Transverse colon (tissue), 4 donors: ENCODE measurements at regions not wholly inside any gene's neighbourhood (a gene's known extent, or its start where the extent isn't known, plus 50 kb on each side); places are given as distances from the start of the nearest gene placed in this dataset.

Experiments used
- DNase-seq: peaks from one replicate; pipeline ENCODE4 v3.0.0-alpha.2; 2019
- H3K27ac ChIP-seq, 4 donors: fragments of 200-600 bp; sonication (generic); 2 replicates each; pipeline ENCODE4 v1.5.1; 2016 to 2018; ENCODE audit warnings: inconsistent platforms in 4 of 4
- H3K27me3 ChIP-seq: fragments of 200-600 bp; sonication (generic); 2 replicates; pipeline ENCODE4 v1.5.1; 2017; ENCODE audit warnings: inconsistent platforms
- H3K36me3 ChIP-seq, 4 donors: fragments of 200-600 bp; sonication (generic); 2 replicates each; pipeline ENCODE4 v1.5.1; 2017 to 2019; ENCODE audit warnings: inconsistent platforms in 4 of 4
- H3K4me1 ChIP-seq, 4 donors: fragments of 200-600 bp; sonication (generic); 2 replicates each; pipeline ENCODE4 v1.5.1; 2017 to 2020; ENCODE audit warnings: inconsistent platforms in 4 of 4
- H3K4me3 ChIP-seq, 4 donors: fragments of 200-600 bp; sonication (generic); 1 replicate in 1 of 4; 2 replicates in 3 of 4; pipeline versions ENCODE4 v1.5.1 to v1.6.1; 2017 to 2019; ENCODE audit warnings: inconsistent platforms in 4 of 4
- H3K9me3 ChIP-seq, 2 donors: fragments of 200-600 bp; sonication (generic); 2 replicates each; pipeline ENCODE4 v1.5.1; 2017 to 2019; ENCODE audit warnings: inconsistent platforms in 2 of 2
- CTCF ChIP-seq, 5 experiments: fragments of 200-600 bp in 3 of 5; fragments of 450-650 bp in 2 of 5; sonication (generic) in 3 of 5; IDR thresholded peaks; 1 replicate in 2 of 5; 2 replicates in 3 of 5; pipeline ENCODE4 v1.5.1; 2016 to 2017; ENCODE audit warnings: antibody characterized with exemption in 5 of 5, inconsistent platforms in 3 of 5, mild to moderate bottlenecking in 2 of 5, moderate library complexity in 1 of 5
- EP300 ChIP-seq: sonication (generic); formaldehyde crosslinking; IDR thresholded peaks from one replicate; pipeline ENCODE4 v1.6.1; 2017; ENCODE audit warnings: antibody characterized with exemption, low read depth
- POLR2A ChIP-seq: fragments of 450-650 bp; IDR thresholded peaks from one replicate; pipeline ENCODE4 v1.6.1; 2016; ENCODE audit warnings: antibody characterized with exemption, mild to moderate bottlenecking, moderate library complexity
- POLR2AphosphoS5 ChIP-seq, 3 donors: sonication (generic); formaldehyde crosslinking; IDR thresholded peaks; one replicate each; pipeline ENCODE4 v1.6.1; 2016; ENCODE audit warnings: antibody characterized with exemption in 3 of 3
- WGBS, 2 donors: methylation state at CpG; one replicate each; pipeline ENCODE4 v1.1.5; 2018; ENCODE audit warnings: low coverage in 1 of 2; 5-methylcytosine and 5-hydroxymethylcytosine counted together
- in situ Hi-C, 4 donors: fragments of 200-750 bp; cut with MboI; loops; one replicate each; pipeline versions ENCODE4 v1.15.0 to v1.15.1; 2017; ENCODE audit warnings: low sequenced_read_pairs in 3 of 4, low pct_ligation_motif_present in 1 of 4, low pct_unique_long_range_greater_than_20kb in 1 of 4
- intact Hi-C: fragments of 100-400 bp; cut with DNase I; formaldehyde crosslinking; loops from one replicate; pipeline ENCODE4 v1.15.1; 2023; ENCODE audit warnings: low total_unique reads
- small RNA-seq, 4 donors: library from RNA; depleted of rRNA; stranded (forward); fragments of <200 nt; gene quantifications; one replicate each; pipeline ENCODE3, GENCODE V24; 2016

DNA sequence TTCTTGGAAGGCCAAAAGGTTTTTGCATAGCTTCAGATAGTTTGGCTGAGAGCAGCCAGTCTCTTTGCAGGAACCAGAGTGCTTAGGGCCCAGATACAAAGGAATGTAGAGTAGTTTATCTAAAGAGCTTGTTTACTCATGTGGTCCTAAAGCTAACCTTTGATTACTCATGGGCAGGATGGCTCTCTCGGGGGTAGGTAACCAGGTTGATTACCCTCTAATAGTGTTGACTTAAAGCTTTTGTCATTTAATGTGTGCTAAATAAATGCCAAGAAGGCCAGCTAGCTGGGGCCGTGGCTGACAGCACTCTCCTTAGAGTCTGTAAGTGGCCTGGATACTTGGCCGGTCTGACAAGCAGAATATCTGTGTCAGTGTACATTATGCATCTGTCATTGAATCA is 69.7 kb upstream of the MAGEB16 start:
- TF ChIP-seq EP300 = no peak
- TF ChIP-seq POLR2A = no peak
- no peak for TF ChIP-seq POLR2AphosphoS5 (IDR thresholded peaks at IDR 0.05)
- no peak for TF ChIP-seq CTCF (IDR thresholded peaks at IDR 0.05)
- H3K36me3 ChIP-seq = no peaks in the 10 kb centered on the region
- DNase-seq = no peak
- intact Hi-C loops = no loop called here
- no peaks in the 10 kb centered on the region for H3K4me1 ChIP-seq
- no peaks in the 10 kb centered on the region for H3K9me3 ChIP-seq
- no peak overlapping the region for H3K4me3 ChIP-seq
- H3K27me3 ChIP-seq = no peaks in the 10 kb centered on the region
- H3K27ac ChIP-seq = no peak overlapping the region
- in situ Hi-C loops = no loop called here
- WGBS, 2 donors = 46% methylated on average over 3 of the region's 3 CpGs; no CpG with 5 or more reads in 1 of the 2 donors

DNA sequence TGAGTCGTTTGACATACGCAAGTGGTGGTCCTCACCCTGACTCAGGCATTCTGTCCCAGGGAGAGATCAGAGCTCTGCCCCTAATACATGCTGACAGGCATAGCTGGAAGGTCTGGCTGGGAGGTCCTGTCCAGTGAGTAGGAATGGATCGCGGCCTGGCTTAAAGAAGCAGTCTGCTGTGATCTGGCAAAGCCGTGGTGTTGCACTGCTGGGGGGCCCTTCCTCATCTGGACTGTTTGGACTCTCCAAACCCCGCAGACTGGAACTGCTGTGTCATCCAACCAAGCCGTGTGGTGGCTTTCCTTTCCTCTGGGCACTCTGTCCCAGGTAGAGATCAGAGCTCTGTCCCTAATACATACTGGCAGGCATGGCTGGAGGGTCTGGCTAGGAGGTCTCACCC is 64.3 kb upstream of the MAGEB16 start:
- no peaks in the 10 kb centered on the region for H3K36me3 ChIP-seq
- intact Hi-C loops = no loop called here
- TF ChIP-seq EP300 (no peak), POLR2AphosphoS5 (IDR thresholded peaks at IDR 0.05) (no peak), POLR2A (no peak), CTCF (IDR thresholded peaks at IDR 0.05) (no peak)
- no peaks in the 10 kb centered on the region for H3K9me3 ChIP-seq
- no peak overlapping the region for H3K27ac ChIP-seq
- no peaks in the 10 kb centered on the region for H3K27me3 ChIP-seq
- H3K4me1 ChIP-seq = no peaks in the 10 kb centered on the region
- no peak for DNase-seq
- no peak overlapping the region for H3K4me3 ChIP-seq
- in situ Hi-C loops = no loop called here
- 79% methylated on average over 7 of the region's 7 CpGs; no CpG with 5 or more reads in 1 of the 2 donors for whole genome bisulfite sequencing, 2 donors

- intact Hi-C loops = no loop called here
- WGBS, 2 donors = 76% methylated on average over 1 of the region's 1 CpG; no CpG with 5 or more reads in 1 of the 2 donors
Measured at GRCh38 chrX:35741142-35741541, 57.0 kb upstream of the MAGEB16 start.

DNA sequence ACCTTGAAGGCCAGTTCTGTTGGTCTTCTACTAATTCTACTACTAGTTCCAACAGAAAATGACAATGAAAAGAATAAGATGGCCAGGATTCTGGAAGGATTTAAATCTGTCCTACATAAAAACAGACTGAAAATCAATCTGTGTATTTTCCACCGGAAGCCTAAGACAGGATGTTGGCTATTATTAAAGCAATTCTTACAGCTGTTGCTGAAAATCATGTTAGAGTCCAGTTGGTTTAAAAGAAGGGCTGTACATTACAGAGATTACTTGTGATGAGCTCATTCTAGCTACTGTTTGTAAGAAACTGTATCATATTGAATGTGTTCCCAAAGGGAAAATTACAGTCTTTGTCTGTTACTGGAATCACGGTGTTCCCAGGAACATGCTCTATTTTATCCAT is 54.8 kb upstream of the MAGEB16 start:
- no peak for DNase-seq
- Histone ChIP-seq H3K27me3 (no peaks in the 10 kb centered on the region), H3K4me1 (no peaks in the 10 kb centered on the region), H3K27ac (no peak overlapping the region), H3K36me3 (no peaks in the 10 kb centered on the region), H3K4me3 (no peak overlapping the region), H3K9me3 (no peaks in the 10 kb centered on the region)
- in situ Hi-C loops (no loop called here), intact Hi-C loops (no loop called here)
- 42 to 78% methylated on average over 2 of the region's 2 CpGs for WGBS, 2 donors
- TF ChIP-seq CTCF (IDR thresholded peaks at IDR 0.05) = no peak
- no peak for TF ChIP-seq EP300
- no peak for TF ChIP-seq POLR2AphosphoS5 (IDR thresholded peaks at IDR 0.05)
- TF ChIP-seq POLR2A = no peak

More at GRCh38 chrX:35741142-35741541, 57.0 kb upstream of the MAGEB16 start:
- Histone ChIP-seq H3K9me3 (no peaks in the 10 kb centered on the region), H3K4me3 (no peak overlapping the region), H3K27me3 (no peaks in the 10 kb centered on the region), H3K27ac (no peak overlapping the region), H3K36me3 (no peaks in the 10 kb centered on the region), H3K4me1 (no peaks in the 10 kb centered on the region)
- no peak for DNase-seq
- in situ Hi-C loops = no loop called here
- no peak for TF ChIP-seq CTCF (IDR thresholded peaks at IDR 0.05)

Small RNA genes in the stretch of these regions (small RNA-seq; reads per million reads assigned to genes)
- 0 reads per million in 4 donors for gene RNU6-1087P
